ENCODE measurements at regions not wholly inside any gene's neighbourhood (a gene's known extent, or its start where the extent isn't known, plus 50 kb on each side); places are given as distances from the start of the nearest gene placed in this dataset.

DNA sequence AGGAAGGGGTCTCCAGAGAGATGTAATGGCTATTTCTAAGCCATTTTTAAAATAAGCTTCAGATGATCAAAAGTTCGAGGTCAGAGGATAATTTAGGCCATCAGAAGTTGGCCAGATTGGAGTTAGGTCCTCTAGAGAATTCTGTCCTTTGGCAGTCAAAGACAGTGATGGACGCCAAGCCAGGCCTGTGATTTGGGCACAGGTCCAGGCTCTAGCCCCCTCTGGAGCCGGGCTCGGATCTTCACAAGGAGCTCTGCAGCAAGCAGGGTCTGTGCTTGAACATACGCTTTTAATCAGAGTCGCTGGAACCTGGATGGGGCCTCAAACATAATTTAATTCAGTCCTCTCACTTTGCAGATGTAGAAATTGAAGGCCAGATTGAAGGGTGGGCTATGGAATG lies 151.4 kb upstream of the BCL6 start:
- no peak overlapping the region for H4K91ac ChIP-seq (ENCODE audit: insufficient read length, low read depth, low read length)
- H2BK120ac ChIP-seq (ENCODE audit: low read depth, low read length, poor library complexity, severe bottlenecking) = no peak overlapping the region
- H3K27me3 ChIP-seq (ENCODE audit: insufficient read depth, low read length) = no peaks in the 10 kb centered on the region
- no peak overlapping the region for H2BK15ac ChIP-seq (ENCODE audit: low read depth, low read length)
- no peak overlapping the region for H4K5ac ChIP-seq (ENCODE audit: insufficient read length, low read depth, low read length)
- no peak for TF ChIP-seq CTCF (conservative IDR thresholded peaks at IDR 0.05)
- H4K8ac ChIP-seq (replicated peaks; ENCODE audit: insufficient read length, low read depth, low read length) = no peak overlapping the region
- peaks cover 8% of the 10 kb centered on the region for H3K4me1 ChIP-seq (ENCODE audit: insufficient read depth, low read length)
- no peak overlapping the region for H3K4me2 ChIP-seq (ENCODE audit: insufficient read depth, insufficient read length, low read length)
- H3K9ac ChIP-seq (ENCODE audit: extremely low read depth, insufficient read length, low read length) = no peak overlapping the region
- no peak overlapping the region for H3K23ac ChIP-seq (ENCODE audit: insufficient read length, low read depth, low read length)
- no peaks in the 10 kb centered on the region for H3K23me2 ChIP-seq (ENCODE audit: insufficient read length, low read depth, low read length, poor library complexity, severe bottlenecking)
- Mint-ChIP-seq H3K27ac (no peak overlapping the region), H3K4me1 (peaks cover 20 to 30% of the 10 kb centered on the region in 2 experiments), H3K9me3 (peaks cover 0 to 3% of the 10 kb centered on the region in 2 experiments; a peak in 1 of 5 replicates), H3K4me3 (no peak overlapping the region), H3K27me3 (ENCODE audit: low read depth) (no peaks in the 10 kb centered on the region), H3K36me3 (ENCODE audit: insufficient read depth in 1 of 3, low read depth in 3 of 3) (peaks cover 0 to 4% (median 0%) of the 10 kb centered on the region in 3 experiments; a peak in 2 of 7 replicates)
- no peaks in the 10 kb centered on the region for H4K20me1 ChIP-seq (ENCODE audit: control insufficient read depth, insufficient read depth, insufficient read length)
- H2BK5ac ChIP-seq (ENCODE audit: insufficient read length, low read length) = no peak overlapping the region
- H3K79me2 ChIP-seq (ENCODE audit: insufficient read depth, low read length) = no peaks in the 10 kb centered on the region
- H3T11ph ChIP-seq (ENCODE audit: low read length) = no peak overlapping the region
- H3K14ac ChIP-seq (ENCODE audit: insufficient read depth, low read length) = no peak overlapping the region
- no peak overlapping the region for H3K27ac ChIP-seq (ENCODE audit: insufficient read length, low read depth, low read length)
- no peaks in the 10 kb centered on the region for H3K79me1 ChIP-seq (ENCODE audit: insufficient read depth, low read depth, low read length, poor library complexity, severe bottlenecking)
- H2BK20ac ChIP-seq (ENCODE audit: low read depth, low read length, poor library complexity, severe bottlenecking) = no peak overlapping the region
- H3K9me3 ChIP-seq (ENCODE audit: control insufficient read depth, low read depth, low read length) = no peaks in the 10 kb centered on the region
- H3K4ac ChIP-seq (ENCODE audit: low read depth, low read length) = no peak overlapping the region
- no CpG with 5 or more reads among the region's 6 CpGs for WGBS (ENCODE audit: extremely low coverage, insufficient read length, low lambda C conversion rate)
- DNase-seq = no peak
- H2BK12ac ChIP-seq (ENCODE audit: insufficient read length, low read depth, low read length) = no peak overlapping the region
- no peak overlapping the region for H2AK5ac ChIP-seq (ENCODE audit: insufficient read length, low read length)
- no peak overlapping the region for H2AFZ ChIP-seq (ENCODE audit: low read length)
- no peak overlapping the region for H3K18ac ChIP-seq (ENCODE audit: insufficient read length, low read depth, low read length)
- H3K56ac ChIP-seq (ENCODE audit: insufficient read length, low read depth, low read length) = no peak overlapping the region

Measured in H9 (cell line).